GM23248 (cell line): ENCODE measurements at regions not wholly inside any gene's neighbourhood (a gene's known extent, or its start where the extent isn't known, plus 50 kb on each side); places are given as distances from the start of the nearest gene placed in this dataset.
A peak's percentile ranks its signal among the peaks of the same experiment; 100 is the strongest.

Experiments used
- DNase-seq: peaks from one replicate; pipeline ENCODE4 v3.0.0-alpha.2; 2015
- H2AFZ ChIP-seq: fragments of 200-600 bp; sonication (generic); 2 replicates; pipeline ENCODE4 v1.6.1; 2016; ENCODE audit warnings: antibody characterized with exemption
- H3F3A ChIP-seq: fragments of 200-600 bp; sonication (generic); 2 replicates; pipeline ENCODE4 v1.6.1; 2016; ENCODE audit warnings: mild to moderate bottlenecking, antibody characterized with exemption, mixed run types; ENCODE audit not compliant: insufficient read depth
- H3K27ac ChIP-seq: fragments of 200-600 bp; sonication (generic); 2 replicates; pipeline ENCODE4 v1.5.1; 2016; ENCODE audit warnings: mild to moderate bottlenecking
- H3K27me3 ChIP-seq: fragments of 200-600 bp; sonication (generic); replicated peaks from 2 replicates; pipeline ENCODE4 v1.6.1; 2016; ENCODE audit warnings: mild to moderate bottlenecking; ENCODE audit not compliant: insufficient read depth
- H3K36me3 ChIP-seq: fragments of 200-600 bp; sonication (generic); 2 replicates; pipeline ENCODE4 v1.6.1; 2016; ENCODE audit warnings: low read depth, mild to moderate bottlenecking
- H3K4me1 ChIP-seq: fragments of 200-600 bp; sonication (generic); 2 replicates; pipeline ENCODE4 v1.6.1; 2016; ENCODE audit warnings: mild to moderate bottlenecking; ENCODE audit not compliant: insufficient read depth
- H3K4me2 ChIP-seq: fragments of 200-600 bp; sonication (generic); one replicate; pipeline ENCODE4 v1.6.1; 2016; ENCODE audit warnings: mild to moderate bottlenecking; ENCODE audit not compliant: unreplicated experiment
- H3K4me3 ChIP-seq: fragments of 200-600 bp; sonication (generic); 2 replicates; pipeline ENCODE4 v1.5.1; 2016; ENCODE audit warnings: mild to moderate bottlenecking
- H3K79me2 ChIP-seq: fragments of 200-600 bp; sonication (generic); 2 replicates; pipeline ENCODE4 v1.6.1; 2016; ENCODE audit warnings: mild to moderate bottlenecking; ENCODE audit not compliant: insufficient read depth
- H3K9ac ChIP-seq: fragments of 200-600 bp; sonication (generic); 2 replicates; pipeline ENCODE4 v1.6.1; 2016; ENCODE audit warnings: mild to moderate bottlenecking
- H3K9me2 ChIP-seq: fragments of 200-600 bp; sonication (generic); 2 replicates; pipeline ENCODE4 v1.6.1; 2016; ENCODE audit warnings: mixed run types, mild to moderate bottlenecking, moderate library complexity; ENCODE audit not compliant: insufficient read depth
- H3K9me3 ChIP-seq: fragments of 200-600 bp; sonication (generic); one replicate; pipeline ENCODE4 v1.6.1; 2017; ENCODE audit warnings: low read depth
- H4K20me1 ChIP-seq: fragments of 200-600 bp; sonication (generic); 2 replicates; pipeline ENCODE4 v1.6.0; 2016; ENCODE audit not compliant: insufficient read depth
- EZH2 ChIP-seq: fragments of 200-600 bp; sonication (generic); IDR thresholded peaks from 2 replicates; pipeline ENCODE4 v1.6.1; 2018; ENCODE audit warnings: antibody characterized with exemption, mild to moderate bottlenecking; ENCODE audit not compliant: insufficient read depth, poor library complexity, severe bottlenecking
- EZH2phosphoT487 ChIP-seq: fragments of 200-600 bp; sonication (generic); IDR thresholded peaks from 2 replicates; pipeline ENCODE4 v1.6.1; 2018; ENCODE audit warnings: antibody characterized with exemption, moderate library complexity, mild to moderate bottlenecking, low read depth; ENCODE audit not compliant: insufficient read depth
- WGBS, 2 experiments: methylation state at CpG; one replicate each; pipeline ENCODE4 v1.1.6; 2015 to 2017; ENCODE audit warnings: low lambda C conversion rate in 2 of 2, low coverage in 1 of 2; ENCODE audit errors: missing lambda C conversion rate in 2 of 2; 5-methylcytosine and 5-hydroxymethylcytosine counted together
- in situ Hi-C: fragments of 300-500 bp; cut with MboI; formaldehyde crosslinking; loops from 2 replicates; pipeline ENCODE4 v1.15.0; 2020

DNA sequence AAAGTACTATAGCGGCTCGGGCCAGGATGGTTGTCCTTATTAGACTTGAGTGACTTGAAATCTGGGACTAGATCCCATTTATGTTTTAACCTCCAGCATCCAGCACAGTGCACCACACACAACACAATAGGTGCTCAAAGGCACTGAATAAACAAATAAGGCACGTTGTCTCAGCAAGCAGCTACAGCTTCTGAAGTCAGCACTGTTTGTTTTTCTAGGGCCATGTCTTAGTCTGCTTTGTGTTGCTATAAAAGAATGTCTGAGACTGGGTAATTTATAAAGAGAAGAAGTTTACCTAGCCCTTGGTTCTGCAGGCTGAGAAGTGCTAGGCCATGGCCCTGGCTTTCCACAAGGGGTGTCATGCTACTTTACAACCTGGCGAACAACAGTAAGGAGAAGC lies 102.1 kb upstream of the LNX1 start:
- no peaks in the 10 kb centered on the region for H3K27me3 ChIP-seq
- in situ Hi-C loops = no loop called here

DNA sequence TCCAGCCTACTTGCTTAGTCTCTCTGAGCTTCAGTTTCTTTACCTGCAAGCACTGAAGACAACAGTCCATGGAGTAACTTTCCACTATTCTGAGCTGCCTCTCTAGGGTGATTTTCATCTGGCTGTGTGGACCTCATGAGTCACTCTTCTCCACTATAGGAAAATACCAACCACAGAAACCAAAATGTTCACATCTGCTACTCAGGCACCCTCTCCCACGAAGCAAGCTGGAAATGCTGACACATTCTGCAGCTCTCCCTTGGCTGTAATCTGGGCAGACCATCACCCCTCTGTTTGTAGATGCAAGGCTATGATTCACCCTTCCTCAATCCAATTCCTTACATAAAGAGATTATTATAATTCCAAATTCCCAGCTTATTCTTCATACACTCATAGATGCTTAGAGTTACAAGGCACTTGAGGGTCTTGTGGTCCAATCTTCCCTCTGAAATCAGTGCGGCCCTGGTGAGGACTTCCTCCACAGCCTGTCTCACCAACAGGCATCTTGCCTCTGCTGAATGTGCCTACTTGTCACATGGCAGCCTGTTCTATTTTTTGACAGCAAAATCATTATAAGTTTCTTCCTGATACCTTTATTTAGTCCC lies 97.0 kb upstream of the LNX1 start:
- no peak overlapping the region for H2AFZ ChIP-seq
- peak overlapping the region; percentile 38 for H3K4me2 ChIP-seq
- H3F3A ChIP-seq = peaks cover 23% of the 10 kb centered on the region

More for the DNA sequence above, 102.1 kb upstream of the LNX1 start:
- Histone ChIP-seq H3K27ac (no peak overlapping the region), H3K4me3 (no peak overlapping the region), H3K9ac (no peak overlapping the region), H3K4me1 (peaks cover 20% of the 10 kb centered on the region), H3F3A (peaks cover 17% of the 10 kb centered on the region), H3K79me2 (no peaks in the 10 kb centered on the region), H4K20me1 (no peaks in the 10 kb centered on the region), H3K36me3 (no peaks in the 10 kb centered on the region), H3K9me3 (no peaks in the 10 kb centered on the region), H2AFZ (no peak overlapping the region), H3K9me2 (peaks cover 8% of the 10 kb centered on the region; the same call in 1 of the 2 replicates), H3K4me2 (no peak overlapping the region)
- DNase-seq = no peak
- 86 to 88% methylated on average over 4 of the region's 4 CpGs for WGBS, 2 experiments
- TF ChIP-seq EZH2phosphoT487 = no peak
- TF ChIP-seq EZH2 = no peak

DNA sequence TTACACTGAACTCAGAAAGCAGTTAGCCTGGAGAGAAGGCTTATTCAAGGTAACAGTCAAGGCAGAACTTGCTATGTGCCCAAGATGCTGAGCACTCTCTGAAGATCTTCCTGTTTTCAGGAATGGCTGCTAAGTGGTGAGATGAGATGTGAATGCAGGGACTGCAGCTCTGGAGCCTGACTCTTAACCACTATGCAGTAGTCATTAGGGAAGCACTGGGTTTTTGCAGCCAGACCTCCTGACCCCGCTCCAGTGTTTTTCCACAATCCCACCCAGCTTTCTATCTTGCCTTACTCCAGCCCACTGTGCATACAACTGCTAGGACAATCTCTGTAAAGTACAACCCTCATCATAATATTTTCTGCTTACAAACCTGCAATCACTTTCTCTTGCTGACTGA lies 95.2 kb upstream of the LNX1 start:
- Histone ChIP-seq H4K20me1 (no peaks in the 10 kb centered on the region), H3K9me2 (peaks cover 8% of the 10 kb centered on the region; the same call in 1 of the 2 replicates), H3K36me3 (no peaks in the 10 kb centered on the region), H2AFZ (no peak overlapping the region), H3K9ac (no peak overlapping the region), H3K27me3 (no peaks in the 10 kb centered on the region), H3K4me1 (peaks cover 54% of the 10 kb centered on the region), H3K9me3 (no peaks in the 10 kb centered on the region), H3K27ac (no peak overlapping the region), H3K4me3 (no peak overlapping the region), H3K79me2 (no peaks in the 10 kb centered on the region), H3K4me2 (peak overlapping the region; percentile 2), H3F3A (peaks cover 34% of the 10 kb centered on the region)
- in situ Hi-C loops = no loop called here
- peak; percentile 49 for DNase-seq
- WGBS, 2 experiments = 88 to 94% methylated on average over 1 of the region's 1 CpG
- TF ChIP-seq EZH2 = no peak
- no peak for TF ChIP-seq EZH2phosphoT487

More for the DNA sequence above, 97.0 kb upstream of the LNX1 start:
- Histone ChIP-seq H3K4me1 (peaks cover 38% of the 10 kb centered on the region), H3K27me3 (no peaks in the 10 kb centered on the region), H4K20me1 (no peaks in the 10 kb centered on the region), H3K27ac (peak overlapping the region; percentile 90), H3K4me3 (0 out of 2 replicates have a peak overlapping the region, but pooled peaks have one; percentile 9), H3K9me3 (no peaks in the 10 kb centered on the region), H3K36me3 (no peaks in the 10 kb centered on the region), H3K79me2 (no peaks in the 10 kb centered on the region), H3K9ac (peak overlapping the region; percentile 46), H3K9me2 (peaks cover 8% of the 10 kb centered on the region; the same call in 1 of the 2 replicates)
- peak; percentile 99 for DNase-seq
- TF ChIP-seq EZH2phosphoT487 = 0 out of 2 replicates have a peak, but pooled peaks have one; percentile 44
- no peak for TF ChIP-seq EZH2
- WGBS, 2 experiments = 0 to 5% methylated on average over 2 of the region's 2 CpGs
- in situ Hi-C loops = no loop called here

DNA sequence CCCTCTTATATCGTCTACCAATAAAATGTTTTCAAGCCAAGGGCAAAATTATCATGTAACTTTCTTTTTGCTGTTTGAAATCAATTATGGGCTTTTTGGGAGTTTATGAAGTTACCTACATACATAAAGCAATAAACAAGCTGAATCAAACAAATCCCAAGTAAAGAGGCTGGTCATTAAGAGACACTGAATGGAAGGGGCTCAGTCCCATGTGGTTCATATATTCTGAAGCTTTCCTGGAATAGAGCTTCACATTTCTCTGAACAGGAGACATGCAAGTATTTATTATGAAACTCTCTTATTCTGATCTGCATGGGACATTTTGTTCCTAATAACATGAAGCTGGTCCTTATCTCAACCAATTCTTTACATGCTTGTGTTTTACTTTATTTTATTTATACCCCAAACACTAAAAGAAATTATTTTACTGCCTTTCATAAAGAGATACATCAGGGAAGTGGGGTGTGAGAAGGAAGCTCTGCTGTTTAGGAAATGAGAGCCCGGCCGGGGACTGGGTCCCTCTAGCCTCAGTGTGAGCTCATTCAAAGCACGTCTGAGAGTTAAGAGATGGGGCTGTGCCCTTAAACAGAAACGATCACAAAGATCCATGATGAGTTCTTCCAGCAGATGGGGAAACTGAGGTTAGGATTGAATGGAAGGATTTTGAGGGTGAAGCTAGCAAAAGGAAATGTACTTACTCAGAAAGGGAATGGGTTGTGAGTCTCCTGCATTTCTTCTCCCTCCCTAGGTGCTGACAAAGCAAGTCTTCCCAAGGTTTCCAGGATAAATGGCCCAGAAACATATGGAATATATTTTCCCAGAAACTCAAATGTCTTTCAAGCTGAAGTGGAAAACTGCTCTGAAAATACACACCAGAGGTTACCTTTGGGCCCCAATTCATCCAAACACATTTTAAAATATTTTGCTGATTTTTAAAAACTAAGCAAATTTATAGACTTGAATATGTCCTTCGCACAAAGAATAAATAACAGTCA lies 93.1 kb upstream of the LNX1 start:
- Histone ChIP-seq H3K27ac (no peak overlapping the region), H3K4me2 (no peak overlapping the region), H3K36me3 (no peaks in the 10 kb centered on the region), H3K9me2 (no peaks in the 10 kb centered on the region), H3K4me3 (no peak overlapping the region), H3K9ac (no peak overlapping the region), H4K20me1 (no peaks in the 10 kb centered on the region), H3K27me3 (no peaks in the 10 kb centered on the region), H3K9me3 (no peaks in the 10 kb centered on the region), H2AFZ (peak overlapping the region; percentile 34; the same call in 1 of the 2 replicates), H3K4me1 (peaks cover 55% of the 10 kb centered on the region), H3F3A (peaks cover 33% of the 10 kb centered on the region), H3K79me2 (no peaks in the 10 kb centered on the region)
- TF ChIP-seq EZH2 = no peak
- whole genome bisulfite sequencing, 2 experiments = 54 to 58% methylated on average over 6 of the region's 6 CpGs
- no peak for DNase-seq
- in situ Hi-C loops = no loop called here
